ENCODE measurements at regions not wholly inside any gene's neighbourhood (a gene's known extent, or its start where the extent isn't known, plus 50 kb on each side); places are given as distances from the start of the nearest gene placed in this dataset.

DNA sequence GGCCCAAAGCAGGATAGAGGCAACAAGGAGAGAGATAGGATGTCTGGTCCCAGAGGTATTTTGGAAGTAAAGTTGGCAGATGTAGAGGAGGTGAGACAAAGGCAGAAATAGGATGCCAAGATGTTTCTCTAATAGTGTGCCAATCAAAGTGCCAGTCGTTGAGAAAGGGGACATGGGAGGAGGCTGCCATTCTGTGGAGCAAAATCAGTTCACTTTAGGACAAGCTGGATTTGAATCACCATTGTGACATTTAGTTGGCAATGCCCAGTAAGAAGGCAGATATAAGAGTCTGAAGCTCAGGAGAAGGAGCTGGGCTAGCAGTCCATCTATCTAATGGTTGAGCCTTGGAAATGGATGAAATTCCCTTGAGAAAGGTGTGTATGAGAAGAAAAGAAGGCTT lies 53.8 kb downstream of the ADRB2 start:
- H3K9me3 ChIP-seq (ENCODE audit: low read length), result no peaks in the 10 kb centered on the region
- no TSS peak for BruUV-seq (replicated peaks)
- 0% methylated on average over 1 of the region's 1 CpG for whole genome bisulfite sequencing (ENCODE audit: low lambda C conversion rate)
- no peaks in the 10 kb centered on the region for H4K20me1 ChIP-seq (ENCODE audit: insufficient read depth, low read length)
- no peaks in the 10 kb centered on the region for H3K4me1 ChIP-seq (ENCODE audit: insufficient read depth, low read length)
- no peak overlapping the region for H2AFZ ChIP-seq (ENCODE audit: low read length)
- no peak overlapping the region for H3K9ac ChIP-seq (ENCODE audit: insufficient read depth, low read depth, low read length)
- H3K4me3 ChIP-seq (replicated peaks in 1 of 3; ENCODE audit: insufficient read depth in 1 of 3, low read depth in 2 of 3, low read length in 3 of 3), result no peak overlapping the region
- intact Hi-C loops (cut with micrococcal nuclease; ENCODE audit: unreplicated experiment), result no loop called here
- in situ Hi-C loops (cut with HindIII; ENCODE audit: extremely low pct_ligation_motif_present, low pct_unique_long_range_greater_than_20kb), result no loop called here
- no peak for DNase-seq (ENCODE audit: low spot score)
- ChIA-PET POLR2A (no interaction called here), CTCF (ENCODE audit: low intra/inter-chr PET ratio, low total read pairs) (no interaction called here)
- no peak overlapping the region for H3K27ac ChIP-seq (ENCODE audit: extremely low read length, insufficient read depth, low read length)
- no peak for ATAC-seq
- FAIRE-seq, result no peak
- TF ChIP-seq KDM2A (CRISPR knock-in tag; IDR thresholded peaks at IDR 0.05; ENCODE audit: borderline replicate concordance, low read depth) (no peak), DMAP1 (CRISPR knock-in tag; IDR thresholded peaks at IDR 0.05) (no peak), ZNF75D (CRISPR knock-in tag; IDR thresholded peaks at IDR 0.05; ENCODE audit: borderline replicate concordance) (no peak), SCMH1 (CRISPR knock-in tag; IDR thresholded peaks at IDR 0.05; ENCODE audit: borderline replicate concordance) (no peak), ZNF766 (CRISPR knock-in tag; IDR thresholded peaks at IDR 0.05; ENCODE audit: borderline replicate concordance) (no peak), MED8 (CRISPR knock-in tag; IDR thresholded peaks at IDR 0.05; ENCODE audit: insufficient replicate concordance) (no peak)
- TF ChIP-seq, protein P1, sequence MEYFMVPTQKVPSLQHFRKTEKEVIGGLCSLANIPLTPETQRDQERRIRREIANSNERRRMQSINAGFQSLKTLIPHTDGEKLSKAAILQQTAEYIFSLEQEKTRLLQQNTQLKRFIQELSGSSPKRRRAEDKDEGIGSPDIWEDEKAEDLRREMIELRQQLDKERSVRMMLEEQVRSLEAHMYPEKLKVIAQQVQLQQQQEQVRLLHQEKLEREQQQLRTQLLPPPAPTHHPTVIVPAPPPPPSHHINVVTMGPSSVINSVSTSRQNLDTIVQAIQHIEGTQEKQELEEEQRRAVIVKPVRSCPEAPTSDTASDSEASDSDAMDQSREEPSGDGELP (IDR thresholded peaks at IDR 0.05; ENCODE audit: borderline replicate concordance, low read depth), result no peak
- TF ChIP-seq, protein P2, sequence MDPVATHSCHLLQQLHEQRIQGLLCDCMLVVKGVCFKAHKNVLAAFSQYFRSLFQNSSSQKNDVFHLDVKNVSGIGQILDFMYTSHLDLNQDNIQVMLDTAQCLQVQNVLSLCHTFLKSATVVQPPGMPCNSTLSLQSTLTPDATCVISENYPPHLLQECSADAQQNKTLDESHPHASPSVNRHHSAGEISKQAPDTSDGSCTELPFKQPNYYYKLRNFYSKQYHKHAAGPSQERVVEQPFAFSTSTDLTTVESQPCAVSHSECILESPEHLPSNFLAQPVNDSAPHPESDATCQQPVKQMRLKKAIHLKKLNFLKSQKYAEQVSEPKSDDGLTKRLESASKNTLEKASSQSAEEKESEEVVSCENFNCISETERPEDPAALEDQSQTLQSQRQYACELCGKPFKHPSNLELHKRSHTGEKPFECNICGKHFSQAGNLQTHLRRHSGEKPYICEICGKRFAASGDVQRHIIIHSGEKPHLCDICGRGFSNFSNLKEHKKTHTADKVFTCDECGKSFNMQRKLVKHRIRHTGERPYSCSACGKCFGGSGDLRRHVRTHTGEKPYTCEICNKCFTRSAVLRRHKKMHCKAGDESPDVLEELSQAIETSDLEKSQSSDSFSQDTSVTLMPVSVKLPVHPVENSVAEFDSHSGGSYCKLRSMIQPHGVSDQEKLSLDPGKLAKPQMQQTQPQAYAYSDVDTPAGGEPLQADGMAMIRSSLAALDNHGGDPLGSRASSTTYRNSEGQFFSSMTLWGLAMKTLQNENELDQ (CRISPR knock-in tag; IDR thresholded peaks at IDR 0.05; ENCODE audit: borderline replicate concordance), result no peak
- TF ChIP-seq, protein P3, sequence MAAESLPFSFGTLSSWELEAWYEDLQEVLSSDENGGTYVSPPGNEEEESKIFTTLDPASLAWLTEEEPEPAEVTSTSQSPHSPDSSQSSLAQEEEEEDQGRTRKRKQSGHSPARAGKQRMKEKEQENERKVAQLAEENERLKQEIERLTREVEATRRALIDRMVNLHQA (CRISPR knock-in tag; IDR thresholded peaks at IDR 0.05), result no peak
- no peaks in the 10 kb centered on the region for H3K79me2 ChIP-seq (ENCODE audit: insufficient read depth, low read length)
- H3K36me3 ChIP-seq (replicated peaks in 1 of 2; ENCODE audit: control insufficient read depth in 1 of 2, insufficient read depth in 2 of 2, low read length in 2 of 2), result no peaks in the 10 kb centered on the region
- H3K27me3 ChIP-seq (ENCODE audit: control insufficient read depth in 1 of 2, insufficient read depth in 2 of 2, low read length in 2 of 2), result no peaks in the 10 kb centered on the region
- no peak overlapping the region for H3K4me2 ChIP-seq (ENCODE audit: low read depth, low read length)

Measured in HepG2 (cell line).